CD4-positive, CD25-positive, alpha-beta regulatory T cell (primary cell): ENCODE measurements at regions not wholly inside any gene's neighbourhood (a gene's known extent, or its start where the extent isn't known, plus 50 kb on each side); places are given as distances from the start of the nearest gene placed in this dataset.
A peak's percentile ranks its signal among the peaks of the same experiment; 100 is the strongest.
"Not testable (repeated sequence)": the region's sequence is repeated elsewhere in the genome, so short reads cannot be mapped to it uniquely, and the experiment has no call there.

Experiments used
- ATAC-seq, 2 donors: fragments of 150-1000 bp; cut with Tn5 transposase; one replicate each; pipeline ENCODE4 v1.10.0; 2021; ENCODE audit warnings: low read depth in 2 of 2, moderate number of reproducible peaks in 2 of 2, moderate library complexity in 1 of 2
- DNase-seq, 3 donors: peaks; one replicate each; pipeline versions ENCODE4 v3.0.0 to v3.0.0-alpha.2; 2012 to 2022; ENCODE audit warnings: mixed read lengths in 1 of 3
- H3K27ac ChIP-seq: one replicate; pipeline ENCODE4 v1.7.0; 2013; ENCODE audit warnings: mild to moderate bottlenecking, low read length; ENCODE audit not compliant: insufficient read depth, poor library complexity, severe bottlenecking
- H3K27me3 ChIP-seq: one replicate; pipeline ENCODE4 v1.7.0; 2013; ENCODE audit warnings: low read length; ENCODE audit not compliant: control insufficient read depth, insufficient read depth
- H3K36me3 ChIP-seq: one replicate; pipeline ENCODE4 v1.7.0; 2013; ENCODE audit warnings: mild to moderate bottlenecking, low read length, moderate library complexity; ENCODE audit not compliant: control insufficient read depth, insufficient read depth
- H3K4me1 ChIP-seq: 2 replicates; pipeline ENCODE4 v1.7.0; 2013; ENCODE audit warnings: mild to moderate bottlenecking, low read length; ENCODE audit not compliant: insufficient read depth, control insufficient read depth, poor library complexity, severe bottlenecking
- H3K4me3 ChIP-seq: one replicate; pipeline ENCODE4 v1.7.0; 2013; ENCODE audit warnings: low read depth, mild to moderate bottlenecking, low read length, moderate library complexity
- H3K9me3 ChIP-seq, 2 experiments: 1 replicate in 1 of 2; 2 replicates in 1 of 2; pipeline ENCODE4 v1.7.0; 2013; ENCODE audit warnings: low read length in 2 of 2, mild to moderate bottlenecking in 1 of 2, moderate library complexity in 1 of 2; ENCODE audit not compliant: control insufficient read depth in 2 of 2
- H3K27ac Mint-ChIP-seq, 3 donors: one replicate each; pipeline ENCODE4 v1.8.0; 2020 to 2022; ENCODE audit warnings: mild to moderate bottlenecking in 3 of 3, mixed read lengths in 3 of 3, moderate library complexity in 2 of 3
- H3K27me3 Mint-ChIP-seq: one replicate; pipeline ENCODE4 v1.8.0; 2022; ENCODE audit warnings: mild to moderate bottlenecking, mixed read lengths
- H3K36me3 Mint-ChIP-seq: one replicate; pipeline ENCODE4 v1.8.0; 2020; ENCODE audit warnings: mixed read lengths
- H3K4me1 Mint-ChIP-seq, 4 donors: one replicate each; pipeline ENCODE4 v1.8.0; 2020 to 2022; ENCODE audit warnings: mixed read lengths in 4 of 4, mild to moderate bottlenecking in 1 of 4
- H3K4me3 Mint-ChIP-seq, 4 donors: one replicate each; pipeline ENCODE4 v1.8.0; 2020 to 2022; ENCODE audit warnings: mild to moderate bottlenecking in 4 of 4, mixed read lengths in 4 of 4, moderate library complexity in 3 of 4
- H3K9me3 Mint-ChIP-seq, 7 donors: one replicate each; pipeline ENCODE4 v1.8.0; 2020 to 2022; ENCODE audit warnings: mixed read lengths in 7 of 7, mild to moderate bottlenecking in 3 of 7, moderate library complexity in 2 of 7

- not testable (repeated sequence) for DNase-seq, H3K4me1 ChIP-seq, H3K4me1 Mint-ChIP-seq, H3K4me3 ChIP-seq, H3K9me3 ChIP-seq, H3K27me3 Mint-ChIP-seq, H3K36me3 ChIP-seq, H3K27ac ChIP-seq, ATAC-seq, H3K27me3 ChIP-seq, H3K4me3 Mint-ChIP-seq, H3K36me3 Mint-ChIP-seq, H3K9me3 Mint-ChIP-seq
- peak overlapping the region in 1 of 3 donors; percentile 37 for H3K27ac Mint-ChIP-seq
Observed at GRCh38 chr9:85820598-85820997, 78.8 kb upstream of the AGTPBP1 start.

GRCh38 chr9:85824949-85825348 lies 83.2 kb upstream of the AGTPBP1 start:
- not testable (repeated sequence) for H3K36me3 Mint-ChIP-seq, H3K9me3 ChIP-seq, H3K4me1 ChIP-seq, H3K36me3 ChIP-seq, H3K4me3 ChIP-seq, ATAC-seq, H3K27me3 ChIP-seq, DNase-seq, H3K27ac ChIP-seq, H3K27me3 Mint-ChIP-seq, H3K27ac Mint-ChIP-seq, H3K9me3 Mint-ChIP-seq, H3K4me3 Mint-ChIP-seq
- peaks cover 0 to 12% (median 3%) of the 10 kb centered on the region in 4 donors for H3K4me1 Mint-ChIP-seq

- not testable (repeated sequence) for H3K9me3 ChIP-seq, H3K4me3 Mint-ChIP-seq, H3K27ac ChIP-seq, H3K36me3 ChIP-seq, ATAC-seq, DNase-seq, H3K4me1 ChIP-seq, H3K27me3 Mint-ChIP-seq, H3K27me3 ChIP-seq, H3K4me1 Mint-ChIP-seq, H3K4me3 ChIP-seq, H3K9me3 Mint-ChIP-seq, H3K27ac Mint-ChIP-seq
- peaks cover 34% of the 10 kb centered on the region for H3K36me3 Mint-ChIP-seq
Observed at GRCh38 chr9:85834591-85834990, 92.8 kb upstream of the AGTPBP1 start.

GRCh38 chr9:85843949-85844348 lies 97.0 kb upstream of the NAA35 start:
- H3K27ac ChIP-seq, DNase-seq, H3K4me1 ChIP-seq, H3K9me3 Mint-ChIP-seq, H3K9me3 ChIP-seq, H3K4me3 ChIP-seq, H3K27me3 ChIP-seq, H3K27me3 Mint-ChIP-seq, ATAC-seq, H3K4me1 Mint-ChIP-seq, H3K4me3 Mint-ChIP-seq: not testable (repeated sequence)
- H3K27ac Mint-ChIP-seq: peak overlapping the region in 1 of 3 donors; percentile 23
- H3K36me3 ChIP-seq: peaks cover 26% of the 10 kb centered on the region
- peaks cover 28% of the 10 kb centered on the region for H3K36me3 Mint-ChIP-seq

- not testable (repeated sequence) for H3K27ac ChIP-seq, H3K27me3 ChIP-seq, DNase-seq, H3K9me3 ChIP-seq, H3K27me3 Mint-ChIP-seq, ATAC-seq, H3K4me3 ChIP-seq, H3K4me1 ChIP-seq, H3K27ac Mint-ChIP-seq, H3K9me3 Mint-ChIP-seq, H3K4me1 Mint-ChIP-seq, H3K4me3 Mint-ChIP-seq
- H3K36me3 Mint-ChIP-seq: peaks cover 16% of the 10 kb centered on the region
- H3K36me3 ChIP-seq: peaks cover 16% of the 10 kb centered on the region
Observed at GRCh38 chr9:85847782-85848181, 93.2 kb upstream of the NAA35 start.

- H3K27ac Mint-ChIP-seq: no peak overlapping the region
Observed at GRCh38 chr9:85858056-85858750, 82.7 kb upstream of the NAA35 start.

GRCh38 chr9:85859765-85860164 lies 81.2 kb upstream of the NAA35 start:
- Histone ChIP-seq H3K9me3 (no peaks in the 10 kb centered on the region), H3K36me3 (no peaks in the 10 kb centered on the region), H3K27ac (no peak overlapping the region), H3K4me3 (no peak overlapping the region), H3K4me1 (no peaks in the 10 kb centered on the region), H3K27me3 (no peaks in the 10 kb centered on the region)
- H3K36me3 Mint-ChIP-seq: peaks cover 19% of the 10 kb centered on the region
- ATAC-seq (no peak), DNase-seq (no peak)
- H3K27me3 Mint-ChIP-seq: no peaks in the 10 kb centered on the region
- no peak overlapping the region for H3K4me3 Mint-ChIP-seq
- peaks cover 0 to 5% (median 0%) of the 10 kb centered on the region in 7 donors for H3K9me3 Mint-ChIP-seq
- H3K27ac Mint-ChIP-seq: no peak overlapping the region
- H3K4me1 Mint-ChIP-seq: no peaks in the 10 kb centered on the region

More at GRCh38 chr9:85858056-85858750, 82.7 kb upstream of the NAA35 start:
- Histone ChIP-seq H3K27me3 (no peaks in the 10 kb centered on the region), H3K27ac (no peak overlapping the region), H3K4me1 (no peaks in the 10 kb centered on the region), H3K9me3 (no peaks in the 10 kb centered on the region), H3K4me3 (no peak overlapping the region), H3K36me3 (no peaks in the 10 kb centered on the region)
- no peak for DNase-seq
- Mint-ChIP-seq H3K4me3 (no peak overlapping the region), H3K36me3 (peaks cover 14% of the 10 kb centered on the region), H3K4me1 (no peaks in the 10 kb centered on the region), H3K27me3 (no peaks in the 10 kb centered on the region), H3K9me3 (peaks cover 0 to 4% (median 0%) of the 10 kb centered on the region in 7 donors)
- ATAC-seq: no peak

GRCh38 chr9:85861882-85862281 lies 79.1 kb upstream of the NAA35 start:
- H3K4me3 ChIP-seq, H3K36me3 ChIP-seq, H3K27me3 Mint-ChIP-seq, H3K27ac Mint-ChIP-seq, DNase-seq, H3K27me3 ChIP-seq, H3K27ac ChIP-seq, H3K4me1 ChIP-seq, ATAC-seq, H3K4me1 Mint-ChIP-seq, H3K9me3 ChIP-seq, H3K4me3 Mint-ChIP-seq: not testable (repeated sequence)
- H3K9me3 Mint-ChIP-seq: peaks cover 0 to 11% (median 5%) of the 10 kb centered on the region in 7 donors
- H3K36me3 Mint-ChIP-seq: peaks cover 15% of the 10 kb centered on the region
